SKM-1 (cell line): ENCODE measurements at regions not wholly inside any gene's neighbourhood (a gene's known extent, or its start where the extent isn't known, plus 50 kb on each side); places are given as distances from the start of the nearest gene placed in this dataset.
"Not testable (repeated sequence)": the region's sequence is repeated elsewhere in the genome, so short reads cannot be mapped to it uniquely, and the experiment has no call there.

Experiments
- DNase-seq: peaks from one replicate; lab custom pipeline; 2025; ENCODE audit not compliant: unreplicated experiment; lab: John Stamatoyannopoulos, UW

DNA sequence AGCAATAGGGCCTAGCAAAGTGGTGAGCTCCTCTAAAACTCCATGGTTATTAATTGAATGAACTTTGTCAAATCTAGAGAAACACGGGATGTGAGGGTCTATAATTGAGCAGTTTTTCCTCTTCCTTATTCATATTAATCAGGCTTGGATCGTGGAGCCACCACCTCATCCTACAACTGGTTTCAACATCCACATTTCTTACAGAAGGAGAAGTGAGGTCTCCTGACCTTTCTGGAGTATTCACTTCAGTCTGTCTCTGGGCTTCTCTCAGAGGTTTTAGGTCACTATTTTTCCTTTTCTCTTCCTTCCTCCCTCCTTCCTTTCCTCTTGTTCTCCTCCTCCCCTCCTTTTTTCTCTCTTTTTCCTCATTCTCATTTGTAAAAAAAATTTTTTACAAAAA lies 177.3 kb upstream of the ACTBL2 start:
- no peak for DNase-seq

DNA sequence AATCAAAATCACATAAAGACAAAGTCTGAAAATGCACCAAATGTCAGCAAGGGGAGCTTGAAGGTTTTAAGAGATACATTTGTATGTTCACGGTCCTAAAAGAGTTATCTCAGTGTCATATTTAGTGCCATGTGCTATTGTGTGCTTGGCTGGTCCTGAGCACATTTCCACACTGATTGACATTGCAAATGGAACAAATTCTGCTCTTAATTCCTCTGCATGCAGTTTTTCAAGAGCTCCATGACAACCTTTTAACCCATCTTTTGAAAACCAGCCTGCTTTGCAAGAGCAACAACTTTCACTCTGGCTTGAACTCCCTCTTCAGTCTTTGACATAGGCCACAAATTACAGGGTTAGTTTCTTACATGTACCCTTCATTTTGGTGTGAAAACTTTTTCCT lies 175.4 kb upstream of the ACTBL2 start:
- no peak for DNase-seq

DNA sequence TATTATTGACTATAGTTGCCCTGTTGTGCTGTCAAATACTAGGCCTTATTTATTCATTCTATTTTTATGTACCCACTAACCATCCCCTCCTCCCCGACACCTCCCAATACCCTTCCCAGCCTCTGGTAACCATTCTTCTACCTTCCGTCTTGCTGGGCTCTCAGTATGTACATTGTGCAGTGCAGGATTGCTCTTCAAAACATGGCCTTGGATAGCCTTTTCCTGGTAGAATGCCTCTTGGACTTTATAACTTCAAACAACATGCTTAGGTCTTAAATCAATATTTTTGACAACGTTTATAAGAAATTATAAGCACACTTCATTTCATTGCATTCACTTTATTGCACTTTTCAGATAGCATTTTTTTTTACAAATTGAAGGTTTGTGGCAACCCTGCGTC lies 172.6 kb upstream of the ACTBL2 start:
- DNase-seq = no peak

DNA sequence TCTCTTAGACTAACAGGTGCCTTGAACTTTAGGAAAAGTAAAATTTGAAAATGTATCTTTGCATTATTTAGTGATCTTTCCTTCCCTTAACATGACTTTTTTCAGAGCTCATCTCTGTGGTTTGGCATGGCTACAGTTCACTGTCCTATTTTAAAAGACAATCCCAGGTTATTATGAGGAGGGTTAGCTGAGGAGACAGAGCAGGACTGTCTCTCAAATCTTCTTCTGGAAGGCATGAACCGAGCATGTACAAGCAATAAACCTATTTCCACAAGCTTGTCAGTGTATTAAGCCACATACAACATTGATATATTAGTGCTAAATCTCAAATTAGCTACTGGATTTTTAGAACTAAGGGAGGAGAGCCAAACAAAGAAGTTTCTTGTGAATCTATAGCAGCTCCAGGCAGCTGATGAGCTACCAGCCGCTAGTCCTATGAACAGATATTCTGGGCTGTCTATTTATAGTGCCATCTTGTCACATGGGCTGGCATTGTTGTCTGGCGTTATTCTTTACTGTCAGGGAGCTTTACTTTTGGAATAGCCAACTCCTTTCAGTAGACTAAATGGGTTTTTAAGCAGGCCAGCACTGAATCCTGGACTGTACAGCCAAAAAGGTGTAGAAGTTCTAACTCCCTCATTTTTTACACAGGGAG lies 171.2 kb upstream of the ACTBL2 start:
- no peak for DNase-seq

DNA sequence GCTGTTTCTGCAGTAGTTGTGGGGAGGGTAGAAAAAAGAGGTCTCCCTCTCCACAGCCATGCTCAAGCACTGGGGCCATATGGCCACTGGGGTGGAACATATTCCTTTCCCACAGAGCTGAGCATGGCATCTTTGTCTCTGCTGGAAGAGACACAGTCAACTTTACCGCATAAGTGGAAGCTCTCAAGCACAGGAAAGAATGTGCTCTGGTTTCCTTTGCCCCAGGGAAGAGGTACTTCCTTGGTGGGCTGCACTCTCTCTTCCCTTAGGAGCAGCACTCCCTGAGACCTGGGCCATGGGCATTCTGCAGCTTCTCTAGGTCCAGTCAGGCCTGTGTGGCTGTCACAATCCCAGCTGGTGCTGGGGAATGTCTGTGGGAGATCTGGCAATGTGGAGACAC lies 168.5 kb upstream of the ACTBL2 start:
- DNase-seq = no peak

DNA sequence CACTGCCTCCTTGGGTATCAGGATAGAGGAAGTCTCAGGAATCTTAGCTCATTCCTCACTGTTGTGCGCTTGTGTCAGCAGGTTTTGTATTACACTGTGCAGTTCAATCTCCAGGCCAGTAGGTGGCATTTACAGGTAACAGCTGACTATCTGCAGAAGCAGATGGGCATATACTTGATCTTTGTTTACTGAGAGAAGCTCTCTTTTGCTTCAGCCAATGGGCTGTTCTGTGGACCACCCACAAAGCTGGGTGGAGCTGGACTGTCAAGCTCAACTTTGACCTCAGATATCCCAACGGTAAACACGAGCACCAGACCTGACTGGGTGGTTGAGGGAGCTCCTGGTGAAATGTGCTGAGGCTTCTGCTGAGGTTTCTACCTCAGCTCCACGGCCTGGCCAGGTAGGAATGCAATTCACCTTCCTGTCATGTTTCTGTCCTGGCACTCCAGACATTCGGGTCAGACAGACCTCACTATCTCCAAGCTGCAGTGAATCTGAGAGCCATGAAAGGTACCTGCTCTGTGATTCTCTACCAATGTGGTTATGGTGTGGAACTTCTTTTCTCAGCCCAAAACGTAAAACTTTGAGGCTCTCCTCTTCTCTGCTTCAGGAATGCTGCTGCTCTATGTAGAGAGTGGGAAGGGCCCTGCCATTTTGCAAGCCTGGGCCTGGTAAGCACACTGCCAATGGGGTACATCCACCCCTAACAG lies 167.9 kb upstream of the ACTBL2 start:
- DNase-seq = peak; percentile 47

DNA sequence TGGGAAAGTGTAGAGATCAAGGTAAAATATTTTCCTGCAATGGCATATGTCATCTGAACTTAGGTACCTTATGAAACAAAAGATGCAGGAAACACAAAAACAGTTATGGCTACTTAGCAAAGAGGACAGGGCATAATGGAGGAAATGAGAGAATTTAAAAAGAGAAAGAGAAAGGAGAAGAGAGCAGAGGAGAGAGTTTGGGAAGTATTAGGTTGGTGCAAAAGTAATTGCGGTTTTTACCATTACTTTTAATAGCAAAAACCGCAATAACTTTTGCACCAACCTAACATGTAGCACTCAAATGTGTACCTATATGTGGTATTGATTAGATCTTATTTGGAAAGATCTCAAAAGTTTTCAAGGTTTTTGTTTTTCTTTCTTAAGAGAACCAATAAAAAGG lies 160.1 kb upstream of the ACTBL2 start:
- DNase-seq = no peak

DNA sequence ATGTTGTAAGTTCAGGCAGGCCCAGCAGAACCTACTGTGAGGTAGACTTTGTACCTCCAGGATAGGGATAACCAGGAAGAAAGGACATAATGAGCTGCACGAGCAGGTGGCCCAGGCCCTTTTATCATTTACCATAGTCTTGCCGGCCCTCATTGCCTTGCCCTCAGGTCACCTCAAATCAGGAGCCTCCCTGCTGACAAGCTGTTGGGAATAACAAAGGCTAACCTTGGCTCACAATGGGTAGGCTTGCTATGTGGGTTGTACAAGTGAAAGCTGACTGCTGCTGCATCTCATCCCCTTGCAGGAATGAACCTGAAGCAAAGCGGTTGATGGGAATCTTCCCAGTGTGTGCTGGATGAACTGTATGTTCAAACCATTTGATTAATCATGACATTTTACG lies 159.5 kb upstream of the ACTBL2 start:
- no peak for DNase-seq

DNA sequence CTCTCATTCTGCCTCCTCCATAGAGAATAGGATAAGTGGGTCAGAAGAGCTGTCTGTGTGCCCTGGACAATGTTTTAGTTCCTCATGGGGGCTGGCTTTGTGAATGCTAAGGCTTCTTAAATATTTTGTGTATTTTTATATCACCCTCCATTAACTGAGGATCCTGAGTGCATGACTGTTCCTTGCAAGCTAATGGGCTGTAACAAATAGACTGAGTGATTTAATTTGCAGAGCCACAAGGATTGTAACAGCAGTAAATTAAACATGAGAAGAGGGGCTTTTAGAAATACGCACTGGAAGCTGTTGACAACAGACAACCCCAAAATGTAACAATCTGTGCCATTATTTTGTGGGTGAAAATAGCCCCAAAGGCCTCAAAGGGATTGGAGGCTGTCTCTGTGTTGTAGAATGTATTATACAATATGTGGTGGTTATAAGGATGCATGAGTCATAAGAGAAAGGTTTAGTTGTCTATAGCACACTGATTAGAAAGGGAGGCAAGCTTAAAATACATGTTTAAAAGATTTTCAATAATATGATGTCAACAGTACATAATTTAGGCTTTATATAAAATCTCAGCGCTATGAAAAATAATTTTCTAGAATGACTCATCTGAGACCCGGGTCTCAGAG lies 152.7 kb upstream of the ACTBL2 start:
- DNase-seq = no peak

DNA sequence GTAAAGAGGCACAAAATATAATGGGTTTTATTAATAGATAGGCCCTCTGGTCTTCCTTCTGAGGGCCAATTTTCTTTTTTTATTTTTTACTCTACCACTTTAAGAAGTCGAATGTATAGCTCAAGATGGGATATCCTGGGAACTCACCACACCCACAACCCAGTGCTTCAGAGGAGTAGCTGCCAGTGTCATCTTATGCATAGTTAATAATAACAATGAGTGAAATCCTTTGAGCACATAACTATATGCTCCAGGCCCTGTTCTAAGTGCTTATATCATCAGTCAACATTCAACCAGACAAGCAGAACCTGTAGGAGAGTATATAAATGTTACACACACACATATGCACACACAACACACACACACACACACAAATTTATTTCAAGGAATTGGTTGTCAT lies 150.3 kb upstream of the ACTBL2 start:
- no peak for DNase-seq

DNA sequence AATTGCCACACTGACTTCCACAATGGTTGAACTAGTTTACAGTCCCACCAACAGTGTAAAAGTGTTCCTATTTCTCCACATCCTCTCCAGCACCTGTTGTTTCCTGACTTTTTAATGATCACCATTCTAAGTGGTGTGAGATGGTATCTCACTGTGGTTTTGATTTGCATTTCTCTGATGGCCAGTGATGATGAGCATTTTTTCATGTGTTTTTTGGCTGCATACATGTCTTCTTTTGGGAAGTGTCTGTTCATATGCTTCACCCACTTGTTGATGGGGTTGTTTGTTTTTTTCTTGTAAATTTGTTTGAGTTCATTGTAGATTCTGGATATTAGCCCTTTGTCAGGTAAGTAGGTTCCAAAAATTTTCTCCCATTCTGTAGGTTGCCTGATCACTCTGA lies 148.5 kb upstream of the ACTBL2 start:
- DNase-seq = not testable (repeated sequence)

DNA sequence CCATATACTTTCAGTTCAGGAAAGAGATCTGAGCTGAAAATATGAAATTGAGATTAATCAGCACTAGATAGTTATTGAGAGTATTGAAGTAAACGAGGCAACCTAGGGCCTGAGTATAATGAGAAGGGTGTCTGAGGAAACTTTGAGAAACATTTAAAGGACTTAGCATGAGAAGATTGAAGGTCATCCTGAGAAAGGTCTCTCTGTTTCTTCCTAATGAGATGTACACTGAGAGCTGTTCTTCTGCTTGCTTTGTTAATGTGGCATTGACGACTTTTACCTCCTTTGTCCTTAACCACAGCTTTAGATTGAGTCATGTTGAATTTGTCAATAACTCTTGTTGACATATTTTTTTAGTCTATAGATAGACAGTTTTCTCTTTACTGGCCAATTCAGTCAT lies 145.1 kb upstream of the ACTBL2 start:
- no peak for DNase-seq

DNA sequence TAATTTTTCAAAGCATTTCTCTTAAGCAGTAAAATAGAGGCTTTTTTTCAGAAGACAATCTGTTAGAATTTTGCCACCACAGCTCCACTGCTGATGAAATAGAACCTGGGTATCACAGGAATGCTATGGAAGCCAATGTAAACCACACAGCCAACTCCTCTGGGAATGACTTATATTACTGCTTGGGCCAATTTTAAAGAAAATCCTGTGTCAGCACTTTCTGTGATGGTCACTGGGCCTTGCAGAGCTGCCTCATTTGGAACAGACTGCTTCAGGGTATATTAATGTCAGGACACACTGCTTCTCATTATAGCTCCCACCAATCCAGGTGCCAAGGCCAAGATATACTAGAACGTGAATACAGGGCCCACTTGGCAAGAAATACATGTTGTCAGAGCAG lies 144.1 kb upstream of the ACTBL2 start:
- no peak for DNase-seq

DNA sequence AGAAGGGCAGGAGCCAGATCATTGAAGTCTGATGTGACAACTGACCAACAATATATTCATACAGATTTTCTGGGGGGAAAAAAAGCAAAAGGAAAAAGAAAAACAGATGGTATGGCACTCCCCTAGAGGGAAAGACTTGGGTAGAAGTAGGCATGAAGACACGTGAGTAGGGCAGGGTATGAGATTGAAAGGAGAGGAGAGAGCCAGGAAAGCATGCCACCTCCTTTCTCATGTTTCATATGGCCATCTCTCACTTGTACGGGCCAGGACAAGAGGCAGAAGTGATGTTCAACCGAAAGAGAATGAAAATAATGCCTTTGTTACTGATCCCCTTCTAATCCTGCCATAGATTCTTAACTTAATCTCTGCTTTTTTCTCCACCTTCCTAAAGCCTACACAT lies 139.0 kb upstream of the ACTBL2 start:
- no peak for DNase-seq

DNA sequence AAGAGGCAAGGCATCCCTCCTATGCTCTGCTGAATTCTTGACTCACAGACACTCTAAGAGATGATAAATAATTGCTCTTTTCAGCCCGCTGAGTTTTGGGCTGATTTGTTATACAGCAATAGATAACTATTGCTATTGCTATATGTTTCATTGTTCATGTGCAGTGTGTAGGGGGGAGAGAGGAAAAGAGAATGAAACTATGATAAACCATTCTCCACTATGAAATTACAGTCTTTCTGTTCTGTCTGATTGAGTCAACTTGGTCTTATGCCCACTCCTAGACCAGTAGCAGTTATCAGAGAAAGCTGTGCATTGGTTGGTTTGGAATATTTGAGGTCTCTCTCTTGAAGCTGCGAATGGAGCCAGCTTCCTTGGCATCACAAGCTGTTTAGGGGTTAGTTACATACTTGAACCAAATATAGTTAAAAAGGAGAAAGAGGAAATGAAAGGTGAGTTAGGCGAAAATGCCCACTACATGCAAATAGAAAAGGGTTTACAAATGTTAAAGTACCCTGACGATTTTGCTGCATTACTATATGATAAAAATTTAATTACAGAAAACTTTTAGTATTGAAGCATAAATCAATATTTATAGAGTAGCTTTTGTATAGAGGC lies 136.3 kb upstream of the ACTBL2 start:
- no peak for DNase-seq

DNA sequence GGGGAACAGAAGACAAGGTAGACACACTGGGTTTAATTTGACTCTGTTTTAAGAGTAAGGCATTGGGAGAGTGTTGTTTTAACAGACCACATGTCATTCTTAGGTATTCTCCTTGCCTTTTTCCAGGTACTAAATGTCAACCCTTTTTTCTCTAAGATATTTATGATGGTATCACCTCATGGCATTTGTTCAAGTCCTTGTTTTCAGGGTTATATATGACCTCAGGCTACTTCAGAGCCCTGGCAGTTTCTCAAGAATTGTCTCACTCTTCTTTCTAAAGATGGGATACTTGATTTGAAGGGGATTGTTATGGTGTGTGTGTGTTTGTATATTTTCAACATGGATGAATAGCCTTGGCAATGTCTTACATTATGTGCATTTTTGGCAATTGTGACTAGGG lies 131.1 kb upstream of the ACTBL2 start:
- DNase-seq = no peak

DNA sequence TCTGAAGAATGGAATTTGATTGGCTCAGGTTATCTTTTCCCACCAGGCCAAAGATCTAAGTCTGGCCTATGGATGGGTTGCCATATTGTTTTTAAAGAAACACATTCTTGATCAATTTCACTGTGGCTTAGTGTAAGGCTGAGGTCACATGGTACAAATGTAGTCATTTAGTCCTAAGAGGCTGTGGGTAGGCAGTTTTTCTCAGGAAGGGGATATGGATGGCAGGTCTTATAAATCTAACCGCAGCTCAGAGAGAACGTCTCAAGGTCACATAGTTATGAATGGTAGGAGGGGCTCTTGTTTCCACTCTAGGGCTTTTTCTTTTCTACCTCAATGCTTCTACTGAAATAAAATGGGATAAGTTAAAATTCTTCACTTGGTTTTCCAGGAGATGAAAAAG lies 128.6 kb upstream of the ACTBL2 start:
- DNase-seq = no peak

DNA sequence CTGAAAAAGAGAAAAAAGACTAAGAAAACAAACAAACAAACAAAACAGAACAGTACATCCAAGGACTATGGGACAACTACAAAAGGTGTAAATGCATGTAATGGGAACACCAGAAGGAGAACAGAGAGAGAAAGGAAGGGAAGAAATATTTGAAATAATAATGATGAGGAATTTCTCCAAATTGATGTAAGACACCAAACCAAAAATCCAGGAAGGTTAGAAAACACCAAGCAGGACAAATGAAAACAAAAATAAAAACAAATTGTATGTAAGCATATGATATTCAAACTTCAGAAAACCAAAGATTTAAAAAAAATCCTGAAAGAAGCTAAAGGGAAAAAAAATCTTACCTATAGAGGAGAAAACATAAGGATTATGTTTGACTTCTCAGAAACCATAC lies 125.9 kb upstream of the ACTBL2 start:
- DNase-seq = no peak

DNA sequence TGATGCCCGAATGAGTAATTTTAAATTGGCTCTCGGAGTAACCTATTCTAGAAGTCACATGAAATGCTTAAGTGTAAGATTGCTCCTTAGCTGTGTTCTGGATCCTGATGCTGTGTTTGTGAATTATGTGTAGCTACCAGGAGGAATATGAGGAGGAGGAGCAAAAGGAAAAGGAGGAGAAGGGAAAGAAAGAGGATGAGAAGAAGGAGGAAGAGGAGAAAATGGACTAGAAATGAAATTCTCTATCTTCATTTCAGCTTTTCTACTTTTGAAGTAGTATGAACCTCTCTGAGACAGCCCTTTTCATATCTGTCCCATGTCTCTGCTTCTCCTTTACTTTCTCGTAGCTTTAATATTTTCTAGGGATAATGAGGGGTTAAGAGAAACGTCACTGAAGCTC lies 119.4 kb upstream of the ACTBL2 start:
- DNase-seq = peak; percentile 11

DNA sequence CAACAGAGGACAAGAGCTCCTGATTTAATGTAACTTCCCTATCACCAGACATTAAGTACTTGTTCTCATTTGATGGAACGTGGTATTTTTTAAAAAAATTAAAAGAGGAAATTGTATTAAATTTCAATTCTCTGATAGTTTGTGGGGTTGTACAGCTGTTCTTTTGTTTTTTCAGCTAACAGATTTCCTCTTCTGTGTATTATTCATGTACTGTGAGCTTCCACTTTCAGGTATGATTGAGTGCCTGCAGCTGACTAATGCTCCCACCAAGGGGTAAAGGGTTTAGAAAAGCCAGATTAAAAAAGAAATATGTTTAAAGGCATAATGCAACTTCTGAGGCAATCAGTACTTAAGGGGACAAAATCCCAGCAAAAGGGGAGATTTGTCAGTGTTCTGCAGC lies 117.7 kb upstream of the ACTBL2 start:
- no peak for DNase-seq

DNA sequence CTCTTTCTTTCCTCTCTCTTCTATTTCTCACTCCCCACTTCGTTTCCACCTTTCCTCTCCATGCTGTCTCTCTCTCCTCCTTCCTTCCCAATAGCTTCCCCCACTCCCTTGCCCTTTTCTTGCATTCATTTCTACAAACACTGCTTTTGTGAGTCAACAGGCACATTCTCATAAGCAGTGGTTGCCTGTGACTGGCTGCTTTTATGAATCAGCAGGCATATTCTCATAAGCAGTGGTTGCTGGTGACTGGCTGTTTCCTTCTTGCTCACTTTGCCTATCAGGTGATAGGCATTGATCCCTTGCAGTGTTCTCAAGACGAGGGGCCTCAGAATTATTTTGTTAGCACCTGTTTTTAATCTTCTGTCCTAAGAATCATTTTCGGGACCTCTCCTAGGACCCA lies 116.1 kb upstream of the ACTBL2 start:
- DNase-seq = no peak

DNA sequence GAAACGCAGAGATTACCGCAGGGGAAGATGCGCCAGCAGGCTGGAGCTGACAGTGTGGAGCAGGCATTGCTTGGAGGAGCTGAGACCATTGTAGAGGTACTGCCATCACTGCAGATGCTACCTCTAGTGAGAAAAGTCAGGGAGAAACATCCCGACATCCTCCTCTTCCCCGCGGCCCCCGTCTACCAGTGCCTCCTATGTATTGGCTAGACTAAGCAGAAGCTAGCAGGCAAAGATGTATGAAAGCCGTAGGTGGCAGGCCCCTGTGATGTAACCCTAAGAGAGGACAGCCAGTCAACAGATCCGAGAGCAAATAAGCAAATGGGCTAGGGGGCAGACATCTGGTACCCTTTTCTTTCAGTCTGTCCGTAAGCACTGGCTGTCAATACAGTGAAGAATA lies 115.5 kb upstream of the ACTBL2 start:
- DNase-seq = no peak
